Stimulated activated naive CD8-positive, alpha-beta T cell treated with anti-CD3 and anti-CD28 coated beads, Interleukin-15, Interleukin-2, amounts not matched to agents 100 ng/mL and 50 ng/mL, for 24 hours (primary cell): ENCODE measurements at regions not wholly inside any gene's neighbourhood (a gene's known extent, or its start where the extent isn't known, plus 50 kb on each side); places are given as distances from the start of the nearest gene placed in this dataset.

Experiments used
- H3K27ac Mint-ChIP-seq: one replicate; pipeline ENCODE4 v1.8.0; 2021; ENCODE audit warnings: mild to moderate bottlenecking, mixed read lengths
- H3K27me3 Mint-ChIP-seq: one replicate; pipeline ENCODE4 v1.8.0; 2021; ENCODE audit warnings: mixed read lengths
- H3K36me3 Mint-ChIP-seq: one replicate; pipeline ENCODE4 v1.8.0; 2021; ENCODE audit warnings: low read depth, mixed read lengths
- H3K4me1 Mint-ChIP-seq: one replicate; pipeline ENCODE4 v1.8.0; 2021; ENCODE audit warnings: low read depth, mixed read lengths
- H3K4me3 Mint-ChIP-seq: one replicate; pipeline ENCODE4 v1.8.0; 2021; ENCODE audit warnings: mild to moderate bottlenecking, mixed read lengths
- H3K9me3 Mint-ChIP-seq: one replicate; pipeline ENCODE4 v1.8.0; 2021; ENCODE audit warnings: mixed read lengths

DNA sequence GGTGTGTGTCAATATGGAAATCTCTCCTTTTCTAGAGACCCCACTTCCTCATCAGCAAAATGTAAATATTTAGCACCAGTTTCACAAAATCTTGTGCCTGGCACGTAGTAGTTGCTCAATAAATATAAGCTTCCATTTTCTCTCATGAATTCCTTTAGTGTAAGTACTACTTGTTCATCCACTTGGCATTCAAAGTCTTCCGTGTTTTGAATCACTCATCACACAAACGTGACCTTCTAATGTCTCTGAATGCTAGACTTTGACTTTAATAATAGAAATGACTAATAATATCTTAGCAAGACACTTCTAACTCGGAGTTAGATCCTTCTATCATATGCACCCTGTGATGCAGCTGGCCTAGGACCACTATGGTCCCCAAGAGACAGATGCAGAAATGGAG lies 168.7 kb upstream of the ZNF32 start:
- Mint-ChIP-seq H3K4me1 (peaks cover 47% of the 10 kb centered on the region), H3K27ac (peak overlapping the region; percentile 96), H3K27me3 (no peaks in the 10 kb centered on the region), H3K36me3 (no peaks in the 10 kb centered on the region), H3K9me3 (no peaks in the 10 kb centered on the region), H3K4me3 (no peak overlapping the region)

- Mint-ChIP-seq H3K36me3 (no peaks in the 10 kb centered on the region), H3K9me3 (no peaks in the 10 kb centered on the region), H3K27me3 (no peaks in the 10 kb centered on the region), H3K27ac (peak overlapping the region; percentile 96), H3K4me3 (peak overlapping the region; percentile 68), H3K4me1 (peaks cover 42% of the 10 kb centered on the region)
These were observed 168.0 kb upstream of the ZNF32 start for GRCh38 chr10:43816351-43817321.

DNA sequence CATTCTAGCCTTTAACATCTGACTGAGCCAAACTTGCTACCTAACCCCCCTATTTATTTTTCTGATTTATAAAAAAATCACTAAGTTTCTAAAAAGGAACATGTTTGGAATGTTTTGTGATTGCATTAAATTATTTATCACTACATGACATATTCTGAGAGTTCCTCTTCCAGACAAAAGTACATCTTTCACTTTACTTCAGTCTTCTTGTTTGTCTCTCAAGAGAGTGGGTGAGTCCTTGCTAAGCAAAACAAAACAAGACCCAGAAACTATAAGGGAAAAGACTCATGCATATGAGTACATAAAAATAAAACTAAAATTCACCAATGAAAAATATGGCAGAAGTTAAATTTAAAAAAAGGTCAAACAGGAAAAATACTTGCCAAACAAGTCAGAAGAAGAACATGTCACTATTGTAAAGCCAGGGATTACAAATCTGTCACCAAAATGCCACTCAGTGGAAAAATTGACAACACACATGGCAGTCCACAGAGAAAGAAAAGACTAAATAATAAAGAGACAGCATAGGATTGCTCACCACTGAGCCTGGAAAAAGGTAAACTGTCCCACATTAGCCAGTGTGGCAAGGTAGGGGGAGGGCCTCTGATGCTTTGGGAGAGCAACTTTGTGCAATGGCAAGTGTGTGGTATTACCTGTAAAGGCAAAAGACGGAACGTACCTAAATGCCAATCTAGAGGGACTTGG lies 166.7 kb upstream of the ZNF32 start:
- H3K4me1 Mint-ChIP-seq, result peaks cover 54% of the 10 kb centered on the region

GRCh38 chr10:43814663-43815062 lies 166.0 kb upstream of the ZNF32 start:
- Mint-ChIP-seq H3K4me3 (no peak overlapping the region), H3K36me3 (no peaks in the 10 kb centered on the region), H3K27me3 (no peaks in the 10 kb centered on the region), H3K4me1 (peaks cover 61% of the 10 kb centered on the region), H3K9me3 (no peaks in the 10 kb centered on the region), H3K27ac (peak overlapping the region; percentile 96)

More for the DNA sequence above, 166.7 kb upstream of the ZNF32 start:
- no peaks in the 10 kb centered on the region for H3K36me3 Mint-ChIP-seq
- peak overlapping the region; percentile 68 for H3K4me3 Mint-ChIP-seq
- H3K9me3 Mint-ChIP-seq, result no peaks in the 10 kb centered on the region
- no peaks in the 10 kb centered on the region for H3K27me3 Mint-ChIP-seq
- H3K27ac Mint-ChIP-seq, result peak overlapping the region; percentile 96

DNA sequence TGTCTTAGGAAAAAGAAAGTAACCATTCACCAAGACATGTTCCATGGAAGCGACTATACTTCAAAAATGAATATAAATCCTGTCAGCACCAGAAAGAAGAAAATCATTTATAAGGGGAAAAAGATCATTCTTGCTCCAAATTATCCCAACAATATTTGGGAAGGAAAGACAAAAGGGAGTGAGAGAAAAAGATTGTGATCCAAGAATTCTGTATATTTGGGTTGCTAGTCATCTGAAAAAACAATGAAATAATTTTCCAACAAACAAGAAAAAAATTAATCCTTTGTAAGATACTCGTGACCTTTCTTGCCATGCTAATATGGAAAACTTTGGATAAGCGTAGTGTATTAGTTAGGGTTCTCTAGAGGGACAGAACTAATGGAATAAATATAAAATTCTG lies 163.2 kb upstream of the ZNF32 start:
- peaks cover 71% of the 10 kb centered on the region for H3K4me1 Mint-ChIP-seq
- no peaks in the 10 kb centered on the region for H3K36me3 Mint-ChIP-seq
- no peaks in the 10 kb centered on the region for H3K27me3 Mint-ChIP-seq
- H3K9me3 Mint-ChIP-seq, result no peaks in the 10 kb centered on the region
- H3K4me3 Mint-ChIP-seq, result no peak overlapping the region
- no peak overlapping the region for H3K27ac Mint-ChIP-seq

GRCh38 chr10:43809211-43809930 lies 160.7 kb upstream of the ZNF32 start:
- Mint-ChIP-seq H3K27me3 (no peaks in the 10 kb centered on the region), H3K4me1 (peaks cover 50% of the 10 kb centered on the region), H3K4me3 (no peak overlapping the region)

DNA sequence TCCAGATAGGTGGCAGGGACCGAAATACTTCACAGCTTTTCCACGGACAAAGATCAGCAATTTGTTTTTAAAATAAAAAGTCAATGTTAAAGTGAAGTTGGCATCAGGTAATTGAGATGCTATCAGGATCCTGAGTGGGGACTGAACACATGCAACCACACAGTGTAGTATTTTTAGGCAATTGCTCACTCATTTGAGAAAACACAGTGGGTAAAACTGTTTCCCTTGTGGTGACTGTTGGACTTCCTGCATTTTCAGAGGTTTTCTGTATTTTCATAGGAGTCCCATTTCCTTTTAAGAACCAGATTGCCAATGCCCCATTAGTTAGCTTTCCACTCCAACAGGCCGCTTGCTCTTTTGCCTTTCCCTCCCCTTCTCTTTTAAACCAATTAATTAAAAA lies 159.5 kb upstream of the ZNF32 start:
- Mint-ChIP-seq H3K27me3 (no peaks in the 10 kb centered on the region), H3K4me3 (no peak overlapping the region), H3K4me1 (peaks cover 50% of the 10 kb centered on the region), H3K9me3 (no peaks in the 10 kb centered on the region), H3K27ac (peak overlapping the region; percentile 60), H3K36me3 (no peaks in the 10 kb centered on the region)

More at GRCh38 chr10:43809211-43809930, 160.7 kb upstream of the ZNF32 start:
- no peaks in the 10 kb centered on the region for H3K36me3 Mint-ChIP-seq
- H3K9me3 Mint-ChIP-seq, result no peaks in the 10 kb centered on the region
- H3K27ac Mint-ChIP-seq, result peak overlapping the region; percentile 51

GRCh38 chr10:43806831-43807640 lies 158.4 kb upstream of the ZNF32 start:
- H3K9me3 Mint-ChIP-seq, result no peaks in the 10 kb centered on the region
- H3K36me3 Mint-ChIP-seq, result no peaks in the 10 kb centered on the region
- H3K4me1 Mint-ChIP-seq, result peaks cover 50% of the 10 kb centered on the region
- H3K27me3 Mint-ChIP-seq, result no peaks in the 10 kb centered on the region
- H3K27ac Mint-ChIP-seq, result no peak overlapping the region
- no peak overlapping the region for H3K4me3 Mint-ChIP-seq

GRCh38 chr10:43803791-43804190 lies 155.1 kb upstream of the ZNF32 start:
- H3K27ac Mint-ChIP-seq, result no peak overlapping the region
- no peak overlapping the region for H3K4me3 Mint-ChIP-seq
- H3K4me1 Mint-ChIP-seq, result peaks cover 33% of the 10 kb centered on the region
- no peaks in the 10 kb centered on the region for H3K27me3 Mint-ChIP-seq
- no peaks in the 10 kb centered on the region for H3K9me3 Mint-ChIP-seq
- no peaks in the 10 kb centered on the region for H3K36me3 Mint-ChIP-seq

DNA sequence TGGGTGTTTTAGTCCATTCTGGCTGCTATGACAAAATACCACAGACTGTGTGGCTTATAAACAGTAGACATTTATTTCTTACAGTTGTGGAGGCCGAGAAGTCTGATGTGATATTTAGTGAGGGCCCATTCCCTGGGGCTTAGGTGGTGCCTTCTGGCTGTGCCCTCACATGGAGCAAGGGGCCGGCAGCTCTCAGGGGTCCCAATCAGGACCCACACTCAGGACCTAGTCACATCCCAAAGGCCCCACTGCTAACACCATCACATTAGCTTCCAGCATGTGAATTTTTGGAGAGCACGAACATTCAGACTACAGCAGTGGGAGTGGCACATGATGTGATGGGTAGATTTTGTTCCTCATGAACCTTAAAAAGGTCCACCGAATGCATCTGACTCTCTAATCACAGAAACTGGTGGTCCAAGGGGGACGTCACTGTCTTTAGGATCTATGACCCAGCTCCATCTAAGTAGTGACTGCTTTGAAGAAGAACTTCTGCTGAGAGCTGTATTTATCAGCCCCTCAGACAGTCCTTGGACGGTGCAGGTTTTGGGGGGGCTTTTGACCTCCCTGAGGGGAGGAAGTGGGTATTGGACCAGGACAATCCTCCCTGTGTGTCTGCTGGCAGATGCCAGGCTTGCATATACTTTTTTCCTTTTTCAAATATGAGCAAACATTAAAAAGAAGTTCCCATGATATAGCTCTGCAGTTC lies 154.5 kb upstream of the ZNF32 start:
- Mint-ChIP-seq H3K27me3 (no peaks in the 10 kb centered on the region), H3K36me3 (no peaks in the 10 kb centered on the region), H3K9me3 (no peaks in the 10 kb centered on the region), H3K4me1 (peaks cover 26% of the 10 kb centered on the region), H3K4me3 (no peak overlapping the region), H3K27ac (no peak overlapping the region)

DNA sequence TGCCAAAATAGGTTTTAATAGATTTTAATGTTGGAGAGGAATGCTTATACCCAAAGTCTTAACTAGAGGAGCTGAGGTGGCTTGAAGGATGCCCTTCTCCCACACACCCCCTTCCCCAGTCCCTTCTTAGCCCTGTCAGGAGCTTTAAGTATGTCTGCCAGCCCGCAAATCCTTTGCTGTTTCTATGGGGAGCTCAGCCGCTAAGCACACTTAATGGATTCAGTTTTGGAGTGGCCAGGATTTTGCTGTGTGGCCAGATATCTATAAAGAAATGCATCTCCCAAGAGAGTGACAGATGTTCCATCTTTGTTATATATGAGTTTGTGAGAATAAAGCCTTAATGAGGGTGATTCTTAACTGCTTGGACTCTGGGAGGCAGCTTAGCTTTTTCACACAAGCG lies 152.9 kb upstream of the ZNF32 start:
- H3K36me3 Mint-ChIP-seq, result no peaks in the 10 kb centered on the region
- no peaks in the 10 kb centered on the region for H3K9me3 Mint-ChIP-seq
- H3K27me3 Mint-ChIP-seq, result no peaks in the 10 kb centered on the region
- H3K4me3 Mint-ChIP-seq, result no peak overlapping the region
- no peak overlapping the region for H3K27ac Mint-ChIP-seq
- H3K4me1 Mint-ChIP-seq, result peaks cover 14% of the 10 kb centered on the region

GRCh38 chr10:43801140-43801539 lies 152.5 kb upstream of the ZNF32 start:
- Mint-ChIP-seq H3K9me3 (no peaks in the 10 kb centered on the region), H3K4me1 (peaks cover 12% of the 10 kb centered on the region), H3K4me3 (no peak overlapping the region), H3K36me3 (no peaks in the 10 kb centered on the region), H3K27ac (no peak overlapping the region), H3K27me3 (no peaks in the 10 kb centered on the region)

- Mint-ChIP-seq H3K27me3 (no peaks in the 10 kb centered on the region), H3K27ac (no peak overlapping the region), H3K4me3 (no peak overlapping the region), H3K36me3 (no peaks in the 10 kb centered on the region), H3K9me3 (no peaks in the 10 kb centered on the region), H3K4me1 (peaks cover 10% of the 10 kb centered on the region)
These were observed 148.1 kb upstream of the ZNF32 start for GRCh38 chr10:43796781-43797180.

DNA sequence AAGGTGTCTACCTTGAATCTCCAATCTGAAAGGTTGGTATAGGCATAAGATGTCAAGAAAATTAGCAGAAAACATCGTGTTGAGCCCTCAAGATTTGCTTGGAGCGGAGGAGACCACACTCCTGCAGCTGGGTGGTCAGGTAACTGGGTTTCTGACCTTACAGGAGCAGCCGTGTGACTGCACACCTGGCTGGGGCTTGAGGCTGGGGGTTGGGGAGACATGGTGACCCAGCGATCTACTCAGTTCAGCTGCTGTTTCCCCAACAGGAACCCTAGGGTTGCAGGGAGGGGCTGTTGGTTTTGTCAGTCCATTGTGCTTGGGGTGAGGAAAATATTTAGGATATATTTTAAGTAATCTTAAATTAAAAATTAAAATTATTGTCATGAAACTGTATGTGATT lies 147.0 kb upstream of the ZNF32 start:
- H3K27me3 Mint-ChIP-seq, result peaks cover 2% of the 10 kb centered on the region
- H3K4me1 Mint-ChIP-seq, result no peaks in the 10 kb centered on the region
- no peak overlapping the region for H3K27ac Mint-ChIP-seq
- no peak overlapping the region for H3K4me3 Mint-ChIP-seq
- no peaks in the 10 kb centered on the region for H3K9me3 Mint-ChIP-seq
- H3K36me3 Mint-ChIP-seq, result no peaks in the 10 kb centered on the region
